NCI-H1694 treated with DMSO at 0.1 percent for 48 hours (cell line): ENCODE measurements at regions not wholly inside any gene's neighbourhood (a gene's known extent, or its start where the extent isn't known, plus 50 kb on each side); places are given as distances from the start of the nearest gene placed in this dataset.

Source experiments
- DNase-seq: peaks from one replicate; lab custom pipeline; 2025; lab: John Stamatoyannopoulos, UW

DNA sequence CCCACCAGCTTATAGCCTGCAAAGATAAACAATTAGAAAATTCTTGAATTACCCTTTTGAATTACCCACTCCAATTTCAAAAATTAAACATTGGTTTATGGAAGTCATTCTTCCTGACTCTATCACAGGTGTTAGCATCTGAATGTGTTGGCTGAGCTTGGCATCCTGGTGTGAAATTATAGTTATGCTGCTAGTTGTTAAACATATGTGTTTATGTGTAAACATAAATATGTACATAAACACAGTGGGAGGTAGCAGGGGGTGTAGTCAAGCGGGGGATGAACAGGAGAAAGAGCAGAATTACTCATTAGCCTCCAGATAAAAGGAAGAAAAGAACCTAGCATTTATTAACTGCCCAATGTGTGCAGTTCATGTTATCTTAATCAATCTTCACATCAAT is 530.2 kb downstream of the MCTP2 start:
- no peak for DNase-seq

- DNase-seq, result no peak
Observed at GRCh38 chr15:94769089-94769488, 537.7 kb downstream of the MCTP2 start.

GRCh38 chr15:94770199-94770598 is 538.8 kb downstream of the MCTP2 start:
- no peak for DNase-seq

DNA sequence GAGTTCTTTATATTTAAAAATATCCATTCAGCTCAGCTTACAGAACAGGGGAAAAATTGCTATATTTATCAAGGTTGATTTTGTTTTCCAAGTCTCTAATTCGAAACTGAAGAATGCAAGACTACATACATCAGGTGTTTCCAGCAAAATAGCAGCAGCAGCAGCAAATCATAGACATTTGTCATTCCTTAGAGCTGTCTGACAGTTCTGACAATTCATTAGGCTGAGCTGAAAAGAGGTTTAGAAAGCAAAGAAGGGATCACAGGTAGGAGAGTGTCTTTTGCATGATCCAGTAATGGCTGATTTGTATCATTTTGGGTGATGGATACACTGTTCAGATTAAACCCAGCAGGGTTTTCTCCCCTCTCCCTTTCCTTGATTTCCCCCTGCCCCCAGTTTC is 545.7 kb downstream of the MCTP2 start:
- no peak for DNase-seq

- no peak for DNase-seq
Observed at GRCh38 chr15:94778840-94779239, 547.5 kb downstream of the MCTP2 start.

- no peak for DNase-seq
Observed at GRCh38 chr15:94780166-94780565, 548.8 kb downstream of the MCTP2 start.

GRCh38 chr15:94785091-94785490 is 553.7 kb downstream of the MCTP2 start:
- no peak for DNase-seq

DNA sequence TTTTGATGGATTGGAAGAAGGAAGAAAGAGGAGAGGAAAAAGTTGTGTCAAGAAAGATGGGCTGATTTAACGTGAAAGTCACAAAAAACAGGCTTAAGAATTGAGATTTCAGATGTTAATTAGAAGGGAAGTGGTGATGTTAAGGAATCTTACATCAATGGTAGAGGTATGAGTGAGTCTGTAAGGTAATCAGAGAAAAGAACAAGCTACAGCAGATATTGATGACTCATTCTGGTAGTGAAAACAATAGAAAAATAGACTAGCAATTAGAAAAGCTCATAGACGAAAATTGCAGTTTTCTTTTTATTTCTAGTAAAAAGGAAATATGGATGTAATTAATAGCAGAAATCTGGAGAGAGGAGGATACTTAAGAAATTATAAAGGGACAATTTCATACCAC is 559.6 kb downstream of the MCTP2 start:
- DNase-seq, result no peak

- no peak for DNase-seq
Observed at GRCh38 chr15:94791510-94791909, 560.1 kb downstream of the MCTP2 start.

DNA sequence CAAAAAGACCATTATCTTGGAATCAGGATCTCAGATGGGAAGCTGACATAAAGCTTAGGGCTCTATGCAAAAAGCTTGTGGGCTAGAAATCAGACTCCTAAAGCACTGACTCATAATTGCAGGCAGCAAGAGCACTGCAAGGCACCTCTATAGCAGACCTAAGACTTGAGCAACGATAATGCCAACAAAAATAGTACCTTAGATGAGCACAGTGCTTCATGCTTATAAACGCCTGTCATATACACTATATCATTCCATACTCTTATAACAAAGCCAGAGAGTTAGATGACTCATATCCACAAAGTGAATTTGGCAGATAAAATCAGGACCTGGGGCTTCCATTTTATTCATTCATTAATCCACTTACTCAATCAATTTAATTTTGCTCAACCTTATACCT is 560.8 kb downstream of the MCTP2 start:
- no peak for DNase-seq

DNA sequence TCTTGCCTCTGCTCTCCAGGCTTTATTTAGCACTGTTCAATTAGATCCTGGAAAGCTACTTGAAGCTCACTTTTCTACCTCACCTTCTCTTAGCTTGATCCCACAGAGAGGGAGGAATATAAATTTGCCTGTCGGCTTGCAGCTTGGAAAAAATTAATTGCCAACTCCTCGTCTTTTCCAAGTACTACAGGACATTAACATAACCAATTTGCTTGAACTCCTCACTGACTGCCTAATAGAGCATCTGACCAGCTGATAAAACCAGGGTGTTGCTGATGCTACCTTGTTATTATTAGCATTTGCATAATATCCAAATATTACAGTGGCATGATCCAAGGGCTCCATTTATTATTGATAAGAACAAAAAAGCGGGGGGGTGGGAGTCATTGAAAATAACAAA is 561.8 kb downstream of the MCTP2 start:
- DNase-seq, result no peak

DNA sequence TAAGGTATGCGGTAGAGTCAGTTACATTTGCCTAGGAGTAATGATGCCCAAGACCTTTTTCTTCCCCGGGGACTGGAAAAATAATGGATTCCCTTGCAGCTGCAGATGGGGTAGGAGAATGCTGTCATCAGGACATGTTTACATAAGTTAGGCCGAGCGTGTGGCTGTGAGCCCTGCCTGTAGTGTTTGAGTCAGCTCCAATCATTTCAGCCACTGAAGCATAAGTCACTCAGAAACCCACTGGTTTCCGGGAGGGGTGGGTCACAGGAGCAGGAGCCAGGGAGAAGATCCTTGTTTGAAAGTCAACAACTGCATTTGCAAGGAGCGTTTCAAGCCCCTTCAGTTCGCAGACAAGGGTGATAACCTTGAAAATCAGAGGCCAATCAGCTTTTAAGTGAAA is 562.3 kb downstream of the MCTP2 start:
- no peak for DNase-seq

DNA sequence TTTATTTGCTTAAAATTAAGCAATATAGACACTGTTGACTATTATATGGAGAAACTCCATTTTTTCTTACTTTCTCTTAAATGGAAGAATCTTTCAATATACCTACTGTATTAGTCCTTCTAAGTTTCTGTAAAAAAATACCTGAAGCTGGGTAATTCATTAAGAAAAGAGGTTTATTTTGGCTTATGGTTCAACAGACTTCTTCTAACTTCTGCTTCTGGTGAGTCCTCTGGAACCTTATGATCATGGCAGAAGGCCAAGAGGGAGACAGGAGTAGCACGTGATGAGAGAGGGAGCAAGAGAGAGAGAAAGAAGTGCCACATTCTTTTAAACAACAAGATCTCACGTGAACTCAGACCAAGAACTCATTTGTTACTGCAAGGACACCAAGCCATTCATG is 573.3 kb downstream of the MCTP2 start:
- no peak for DNase-seq

DNA sequence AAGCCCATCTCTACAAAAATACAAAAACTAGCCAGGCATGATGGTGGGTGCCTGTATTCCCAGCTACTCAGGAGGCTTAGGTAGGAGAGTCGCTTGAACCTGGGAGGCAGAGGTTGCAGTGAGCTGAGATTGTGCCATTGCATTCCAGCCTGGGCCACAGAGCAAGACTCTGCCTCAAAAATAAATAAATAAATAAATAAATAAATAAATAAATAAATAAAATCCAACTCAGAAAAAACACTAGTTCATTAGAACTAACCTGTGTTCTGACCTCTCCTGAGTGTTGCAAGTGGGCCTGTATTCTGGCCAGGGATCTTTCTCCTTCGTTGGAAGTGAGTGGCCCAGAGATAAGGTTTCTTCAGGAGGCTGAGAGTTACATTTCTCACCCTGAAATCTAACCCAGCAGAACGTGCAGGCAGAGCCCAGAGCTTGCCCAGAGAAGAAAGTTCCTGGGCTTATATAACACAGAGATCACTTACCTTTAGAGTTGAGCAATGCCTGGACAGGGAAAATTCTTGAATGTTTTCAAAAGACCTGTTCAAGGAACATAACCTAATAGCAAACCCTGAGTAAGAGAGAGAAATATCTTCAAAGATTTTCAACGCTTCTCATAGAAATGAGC is 583.9 kb downstream of the MCTP2 start:
- no peak for DNase-seq

- no peak for DNase-seq
Observed at GRCh38 chr15:94815914-94816313, 584.6 kb downstream of the MCTP2 start.

GRCh38 chr15:94829887-94830884 is 598.8 kb downstream of the MCTP2 start:
- no peak for DNase-seq

DNA sequence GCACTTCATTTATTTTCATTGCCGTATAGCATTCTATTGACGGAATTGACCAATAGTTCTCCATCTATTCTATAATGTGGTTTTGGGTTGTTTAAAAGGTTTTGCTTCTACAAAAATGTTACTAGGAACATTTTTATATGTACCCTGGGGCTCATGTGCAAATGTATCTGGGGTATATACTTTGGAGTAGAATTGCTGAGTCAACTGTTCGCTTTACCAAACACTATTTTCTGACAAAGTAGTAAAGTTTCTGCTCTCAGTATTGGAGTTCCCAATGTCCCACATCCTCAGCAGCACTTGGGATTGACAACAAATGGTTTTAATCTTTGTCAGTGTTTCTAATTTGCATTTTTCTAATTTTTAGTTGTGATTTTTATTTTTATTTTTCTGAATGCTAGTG is 602.6 kb downstream of the MCTP2 start:
- DNase-seq, result no peak

DNA sequence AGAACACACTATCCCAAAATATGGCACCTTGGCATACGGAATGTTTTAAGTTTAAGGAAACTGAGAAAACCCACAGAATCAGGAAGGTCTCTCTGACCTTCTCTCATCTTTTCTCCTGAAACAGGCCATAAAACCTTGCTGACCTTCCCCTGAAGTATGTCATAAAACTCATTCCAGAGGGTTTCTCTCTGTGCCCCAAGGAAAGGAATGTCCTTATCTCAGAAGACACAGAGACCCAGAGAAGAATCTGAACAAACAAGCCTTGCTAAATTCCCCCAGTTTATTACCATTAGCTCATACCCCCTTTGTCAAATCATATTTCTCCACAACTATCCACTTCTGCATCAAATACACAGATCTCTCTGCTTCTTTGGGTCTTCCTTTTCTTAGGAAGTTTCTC is 603.1 kb downstream of the MCTP2 start:
- DNase-seq, result no peak

- no peak for DNase-seq
Observed at GRCh38 chr15:94838281-94838680, 606.9 kb downstream of the MCTP2 start.

DNA sequence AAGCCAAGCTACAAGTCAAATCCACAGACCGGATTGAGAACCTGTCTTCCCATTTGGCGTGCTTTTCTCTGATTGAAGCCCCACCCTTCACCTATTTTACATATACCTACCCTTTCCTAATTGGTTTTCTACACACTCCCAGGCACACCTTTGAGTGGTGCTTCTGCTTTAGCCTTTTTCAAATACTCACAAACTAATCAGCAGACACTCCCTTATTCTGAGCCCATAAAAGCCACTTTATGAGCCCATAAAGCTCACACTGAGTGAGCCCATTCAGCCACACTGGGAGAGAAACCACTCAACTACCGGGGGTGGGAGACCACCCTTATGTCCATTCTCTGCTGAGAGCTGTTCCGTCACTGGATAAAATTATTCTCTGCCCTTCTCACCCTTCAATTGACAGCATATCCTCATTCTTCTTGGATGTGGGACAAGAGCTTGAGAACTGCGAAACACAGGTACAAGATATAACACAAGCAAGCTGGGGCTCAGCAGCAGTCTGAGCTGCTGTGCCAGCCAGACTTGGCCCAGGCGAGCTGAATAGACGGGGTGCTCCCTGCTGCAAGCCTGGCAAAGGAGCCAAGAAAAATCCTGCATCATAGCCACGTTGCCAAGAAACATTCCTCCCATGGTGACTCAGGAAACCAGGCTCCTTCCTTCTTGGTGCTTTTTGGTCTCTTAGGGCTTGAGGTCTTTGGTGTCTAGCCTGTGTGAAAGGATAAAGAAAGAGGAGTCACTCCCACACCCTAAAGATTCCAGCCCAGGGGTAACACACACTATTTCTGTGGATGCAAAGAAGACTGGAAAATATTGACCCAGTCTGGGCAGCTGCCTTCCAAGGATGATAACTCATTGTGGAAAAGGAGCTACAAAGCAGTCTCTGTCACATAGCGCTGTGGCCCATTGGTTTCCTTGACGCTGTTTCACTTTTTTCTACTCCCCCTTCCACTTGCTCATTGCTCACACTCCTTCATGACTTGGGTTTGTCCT is 609.7 kb downstream of the MCTP2 start:
- no peak for DNase-seq

GRCh38 chr15:94843060-94843459 is 611.7 kb downstream of the MCTP2 start:
- no peak for DNase-seq

- no peak for DNase-seq
Observed at GRCh38 chr15:94844198-94844537, 612.8 kb downstream of the MCTP2 start.
